ENCODE measurements at regions not wholly inside any gene's neighbourhood (a gene's known extent, or its start where the extent isn't known, plus 50 kb on each side); places are given as distances from the start of the nearest gene placed in this dataset.
"Not testable (repeated sequence)": the region's sequence is repeated elsewhere in the genome, so short reads cannot be mapped to it uniquely, and the experiment has no call there.

DNA sequence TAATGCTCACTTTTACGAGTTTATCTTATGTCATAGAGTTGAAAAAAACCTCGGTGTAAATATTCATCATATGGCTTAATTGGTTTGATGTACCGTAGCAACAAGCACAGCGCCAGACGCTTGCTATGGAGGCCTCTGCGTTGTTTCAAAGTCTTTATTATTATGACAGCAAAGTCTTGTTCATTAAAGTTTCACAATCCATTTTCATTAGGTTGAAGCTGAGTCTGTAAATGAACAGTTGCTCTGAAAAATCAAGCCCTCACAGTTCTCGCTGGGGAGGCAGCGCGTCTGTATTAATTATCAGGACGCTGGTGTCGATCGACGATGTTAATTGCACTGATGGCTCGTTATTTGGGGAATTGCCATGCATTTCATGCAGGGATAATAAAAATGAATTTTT is 185.6 kb downstream of the INSC start:
- DNase-seq (ENCODE audit: low read depth) = no peak

DNA sequence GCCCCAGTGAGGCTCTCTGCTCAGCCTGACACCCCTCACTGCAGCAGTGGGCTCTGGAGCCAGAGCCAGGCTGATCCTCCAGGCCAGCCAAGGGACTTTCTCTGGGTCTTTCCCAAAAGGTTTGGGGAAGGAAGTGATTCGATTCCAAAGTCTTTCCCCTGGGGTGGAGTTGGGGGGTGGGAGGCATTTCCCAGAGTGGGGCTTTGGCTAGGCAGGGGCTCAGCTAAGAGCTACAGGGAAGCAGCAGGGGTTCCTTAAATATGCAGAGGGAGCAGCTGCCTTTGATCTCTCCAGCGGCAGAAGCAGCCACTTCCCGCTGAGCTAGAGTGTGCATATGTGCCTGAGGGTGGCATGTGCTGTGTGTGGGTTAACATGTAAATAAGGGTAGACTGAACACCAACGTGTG is 192.9 kb downstream of the INSC start:
- DNase-seq (ENCODE audit: low read depth) = no peak

DNA sequence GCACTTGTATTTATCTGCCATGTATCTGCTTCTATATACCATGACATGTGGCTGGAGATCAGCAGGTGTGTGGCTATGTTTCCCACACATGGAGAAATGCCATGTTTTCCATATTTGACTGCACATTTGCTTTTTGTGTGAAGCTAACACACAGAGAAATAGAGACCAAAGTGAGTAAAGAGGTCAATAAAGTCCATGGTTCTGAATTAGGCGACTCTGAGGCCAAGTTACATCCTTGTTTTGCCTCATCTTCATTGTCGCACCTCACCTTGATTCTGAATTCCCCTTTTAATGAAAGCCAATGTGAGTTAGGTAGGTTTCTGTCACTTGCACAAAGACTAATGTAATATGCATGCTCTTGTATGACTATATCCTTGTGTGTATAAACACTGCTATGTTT is 194.1 kb downstream of the INSC start:
- DNase-seq (ENCODE audit: low read depth) = no peak

DNA sequence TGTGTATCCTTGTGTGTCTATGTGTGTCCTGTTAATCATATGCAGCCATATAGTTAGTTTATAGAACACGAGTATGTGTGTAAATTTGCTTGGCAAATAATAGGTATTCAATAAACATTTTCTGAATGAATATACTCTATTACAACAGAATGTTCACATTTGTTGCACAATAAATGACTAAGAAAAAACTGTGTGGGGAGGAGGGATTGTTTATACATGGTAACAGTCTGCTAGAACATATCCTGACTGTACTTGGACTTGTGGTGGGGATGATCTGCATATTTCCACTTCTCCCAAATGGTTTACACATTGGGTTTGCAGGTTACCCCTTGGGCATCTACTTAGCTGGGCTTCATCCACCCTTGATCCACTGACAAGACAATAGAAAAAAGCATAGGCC is 194.6 kb downstream of the INSC start:
- DNase-seq (ENCODE audit: low read depth) = no peak

DNA sequence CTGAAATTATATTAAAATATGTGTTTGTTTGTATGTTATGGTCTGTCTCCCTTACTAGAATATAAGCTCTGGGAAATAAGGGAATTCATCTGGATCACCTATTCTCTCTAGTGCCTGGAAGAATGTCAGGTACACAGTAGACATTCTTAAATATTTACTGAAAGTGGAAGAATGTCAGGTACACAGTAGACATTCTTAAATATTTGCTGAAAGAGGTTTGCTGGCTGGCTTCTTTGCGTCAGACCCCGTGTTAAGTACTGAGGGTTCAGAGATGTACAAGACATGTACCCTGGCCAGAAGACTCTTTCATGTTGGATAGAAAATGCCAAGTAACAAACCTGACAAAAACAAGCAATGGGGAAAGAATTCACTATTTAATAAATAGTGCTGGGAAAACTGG is 199.1 kb downstream of the INSC start:
- no peak for DNase-seq (ENCODE audit: low read depth)

DNA sequence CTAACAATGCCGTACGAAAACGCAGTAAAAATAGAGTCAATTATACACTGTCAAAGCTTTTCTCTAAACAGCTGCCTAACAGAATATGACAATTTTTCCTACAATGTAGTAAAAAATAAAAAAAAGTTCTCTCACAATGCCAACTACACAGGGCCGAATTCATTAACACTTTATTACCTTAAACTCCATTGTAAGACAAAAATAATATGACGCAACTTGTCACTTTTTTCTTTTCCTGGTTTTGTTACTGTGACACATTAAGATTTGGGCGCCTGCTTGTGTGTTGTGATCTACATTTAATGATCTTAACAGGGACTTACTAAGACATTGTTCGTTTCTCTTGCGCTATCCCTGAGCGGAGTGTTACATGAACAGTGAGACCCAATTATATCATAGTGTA is 204.1 kb downstream of the INSC start:
- DNase-seq (ENCODE audit: low read depth) = no peak

DNA sequence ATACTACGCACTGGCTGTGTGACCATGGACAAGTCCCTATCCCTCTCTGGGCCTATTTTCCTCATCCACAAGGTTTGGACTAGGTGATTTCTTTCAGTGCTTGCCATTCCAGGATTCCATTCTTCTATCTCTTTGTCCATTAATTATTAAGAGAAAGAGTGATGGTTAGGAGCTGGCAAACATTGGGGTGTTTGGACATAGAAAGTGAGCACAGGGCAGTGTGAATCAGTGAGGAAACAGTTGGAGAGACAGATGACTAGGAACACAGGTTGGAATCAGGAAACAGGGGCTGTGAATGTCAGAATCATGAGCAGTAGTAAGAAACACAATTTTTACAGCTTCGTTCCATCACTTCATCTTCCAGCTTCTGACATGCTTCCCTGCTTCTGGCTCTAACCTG is 211.8 kb downstream of the INSC start:
- DNase-seq (ENCODE audit: low read depth) = no peak

DNA sequence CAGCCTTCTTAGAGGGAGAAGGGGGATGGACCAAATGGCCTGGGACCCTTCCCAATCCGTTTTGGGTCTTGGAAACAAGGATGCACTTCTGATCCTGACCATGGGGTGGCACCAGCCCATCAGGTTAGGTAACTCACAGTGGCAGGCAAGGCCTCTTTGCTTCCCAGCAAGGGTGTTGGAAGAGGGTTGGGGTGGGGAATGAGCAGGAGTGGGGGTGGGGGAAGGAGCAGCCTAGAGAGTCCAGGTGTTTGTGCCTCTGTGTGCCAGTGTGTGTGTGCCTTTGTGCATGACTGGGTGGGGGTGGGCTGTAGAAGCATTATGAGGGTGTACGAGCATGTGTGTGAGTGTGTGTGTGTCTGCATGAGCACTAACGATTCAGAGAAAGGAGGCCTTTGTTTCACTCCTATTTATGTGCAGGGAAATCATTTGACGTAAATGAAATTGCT is 213.1 kb downstream of the INSC start:
- no peak for DNase-seq (ENCODE audit: low read depth)

DNA sequence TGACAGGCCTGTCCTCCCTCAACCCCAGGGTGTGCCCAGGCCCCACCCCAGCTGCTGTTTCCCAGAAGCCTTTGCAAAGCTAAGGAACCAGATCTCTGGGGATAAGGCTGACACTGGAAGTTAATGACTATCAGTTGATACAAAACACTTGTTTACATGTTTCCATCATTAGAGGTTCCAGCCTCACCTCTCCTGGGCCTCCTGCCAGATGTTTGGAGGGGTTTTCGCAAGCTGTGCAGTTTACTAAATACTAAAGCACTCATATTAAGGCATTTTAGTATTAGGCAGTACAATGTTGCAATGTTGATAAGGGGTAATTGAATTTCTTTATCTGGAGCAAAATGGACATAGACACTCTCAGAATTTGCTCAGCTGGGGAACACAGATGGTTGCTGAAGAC is 218.7 kb downstream of the INSC start:
- DNase-seq (ENCODE audit: low read depth) = no peak

DNA sequence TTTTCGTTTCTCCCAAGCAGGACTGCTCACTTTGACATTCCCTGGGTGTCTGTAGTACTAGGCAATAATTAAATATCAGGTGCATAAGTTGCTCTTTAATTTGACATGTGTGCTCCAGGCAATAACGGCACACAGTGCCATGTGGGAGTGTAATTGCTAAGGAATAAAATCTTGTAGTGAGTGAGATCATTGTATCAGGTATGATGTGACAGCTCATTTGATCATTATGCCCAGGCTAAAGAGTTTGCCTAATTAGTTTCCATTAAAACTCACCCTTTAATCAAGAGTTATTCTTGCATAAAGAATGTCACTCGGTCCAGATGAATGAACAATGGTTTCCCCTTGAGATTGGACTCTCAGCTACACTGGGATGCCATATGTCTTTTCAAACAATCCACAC is 220.0 kb downstream of the INSC start:
- DNase-seq (ENCODE audit: low read depth) = no peak

DNA sequence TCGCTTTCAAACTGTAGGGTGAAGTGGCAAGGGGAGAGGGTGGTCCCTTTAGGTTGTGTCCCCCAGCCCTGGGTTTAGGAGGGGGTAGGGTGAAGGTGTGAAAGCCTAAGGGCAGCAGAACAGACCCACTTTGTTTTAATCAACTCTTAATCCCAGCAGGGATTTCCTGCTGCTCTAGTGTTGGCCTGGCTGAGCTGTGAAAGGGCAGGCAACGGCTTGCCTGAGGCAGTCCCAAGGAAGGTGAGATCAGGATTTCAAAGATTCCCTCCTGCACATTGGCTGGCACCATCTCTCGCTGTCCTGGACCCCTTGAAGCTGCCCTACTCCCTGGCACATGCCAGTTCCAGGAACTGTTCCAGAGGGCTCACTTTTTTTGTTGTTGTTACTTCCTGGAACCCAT is 221.3 kb downstream of the INSC start:
- no peak for DNase-seq (ENCODE audit: low read depth)

DNA sequence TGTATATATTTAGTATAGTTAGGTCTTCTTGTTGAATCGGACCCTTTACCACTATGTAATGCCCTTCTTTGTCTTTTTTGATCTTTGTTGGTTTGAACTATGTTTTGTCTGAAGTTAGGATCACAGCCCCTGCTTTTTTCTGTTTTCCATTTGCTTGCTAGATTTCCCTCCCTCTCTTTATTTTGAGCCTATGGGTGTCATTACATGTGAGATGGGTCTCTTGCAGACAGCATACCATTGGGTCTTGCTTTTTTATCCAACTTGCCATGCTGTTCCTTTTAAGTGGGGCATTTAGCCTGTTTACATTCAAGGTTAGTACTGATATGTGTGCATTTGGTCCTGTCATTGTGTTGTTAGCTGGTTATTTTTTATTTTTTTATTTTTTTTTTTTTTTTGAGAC is 224.6 kb downstream of the INSC start:
- DNase-seq (ENCODE audit: low read depth) = no peak

DNA sequence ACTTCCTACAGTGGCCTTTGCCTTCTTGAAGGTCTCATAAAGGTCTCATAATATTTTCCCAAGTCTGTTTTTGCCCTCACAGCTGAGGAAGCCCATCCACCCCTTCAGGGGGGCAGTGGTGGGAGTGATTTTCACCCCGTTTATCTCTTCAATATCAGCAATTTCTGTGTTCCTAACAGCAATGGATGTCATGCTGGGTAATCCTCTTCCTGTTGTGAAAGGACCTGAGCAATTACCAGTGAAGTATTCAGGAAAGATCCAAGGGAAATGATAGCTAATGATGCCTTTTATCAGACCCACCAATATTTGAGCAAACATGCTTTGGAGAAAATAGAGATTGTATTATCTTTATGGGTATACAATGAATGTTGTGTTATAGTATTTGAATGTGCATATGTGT is 226.9 kb downstream of the INSC start:
- no peak for DNase-seq (ENCODE audit: low read depth)

DNA sequence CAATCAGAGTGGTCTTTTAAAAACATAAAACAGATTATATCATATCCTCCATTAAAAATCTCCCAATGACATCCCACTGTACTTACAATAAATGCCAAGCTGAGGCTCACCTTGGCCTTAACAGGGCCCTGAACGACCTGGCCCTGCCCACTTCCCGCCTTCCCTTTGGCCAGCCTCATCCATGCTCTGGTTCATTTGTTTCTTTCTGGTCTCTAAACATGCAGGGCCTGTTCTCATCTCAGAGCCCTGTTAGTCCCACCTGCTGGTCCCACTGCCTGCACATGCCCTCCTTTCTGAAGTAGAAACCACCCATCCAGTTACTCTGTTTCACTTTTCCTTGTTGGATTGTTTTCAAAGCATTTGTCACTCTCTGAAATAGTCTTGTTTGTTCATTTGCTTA is 227.4 kb downstream of the INSC start:
- no peak for DNase-seq (ENCODE audit: low read depth)

DNA sequence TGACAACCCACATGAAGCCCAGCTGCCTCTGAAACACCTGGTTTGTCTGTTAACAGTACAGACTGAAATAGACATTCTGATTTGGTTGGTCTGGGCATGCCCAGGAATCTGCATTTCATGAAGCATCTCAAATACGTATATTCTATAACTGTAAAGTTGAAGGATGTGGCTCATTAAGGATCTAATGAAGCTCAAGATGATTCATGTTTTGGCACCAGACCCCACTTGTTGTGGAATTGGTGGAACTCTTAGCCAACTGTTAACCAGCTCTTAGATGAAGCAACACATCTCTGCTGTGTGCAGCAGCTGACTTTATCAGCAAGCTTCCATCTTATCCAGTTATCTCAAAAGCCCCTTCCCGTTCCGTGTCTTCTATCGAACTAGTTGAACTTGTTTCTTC is 232.2 kb downstream of the INSC start:
- no peak for DNase-seq (ENCODE audit: low read depth)

DNA sequence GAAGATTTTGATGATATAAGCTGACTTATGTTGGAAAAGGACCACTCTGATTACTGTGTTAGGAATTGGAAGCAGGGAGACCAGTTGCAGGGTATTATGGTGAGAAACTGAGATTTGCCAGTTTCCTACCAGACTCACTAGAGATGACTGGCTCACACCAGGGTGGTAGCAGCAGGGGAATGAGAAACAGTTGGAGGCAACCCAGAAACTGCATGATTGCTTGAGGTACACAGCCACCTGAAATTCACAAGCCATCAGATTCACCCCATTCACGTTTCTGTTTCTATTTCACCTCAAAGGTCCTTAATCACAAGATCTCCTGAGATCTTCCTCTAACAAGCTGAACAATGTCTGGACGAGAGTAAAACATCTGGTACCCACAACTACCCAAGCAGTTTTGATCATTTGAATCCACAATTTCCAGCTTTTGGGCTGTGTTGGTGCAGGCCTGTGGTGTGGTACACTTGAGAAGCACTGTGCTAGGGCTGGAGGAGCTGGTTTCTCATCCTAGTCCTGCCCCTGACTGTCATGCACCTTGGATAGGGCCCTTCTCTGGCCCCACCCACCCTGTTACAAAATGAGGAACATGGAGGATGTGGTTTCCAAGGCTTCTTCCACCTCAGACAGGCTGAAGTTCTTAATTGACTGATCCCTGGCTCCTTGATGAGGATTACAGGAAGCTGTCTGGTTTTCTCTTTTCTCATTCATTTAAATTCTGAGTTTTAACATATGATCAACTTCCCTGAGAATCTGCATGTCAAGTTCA is 233.4 kb downstream of the INSC start:
- DNase-seq (ENCODE audit: low read depth) = no peak

DNA sequence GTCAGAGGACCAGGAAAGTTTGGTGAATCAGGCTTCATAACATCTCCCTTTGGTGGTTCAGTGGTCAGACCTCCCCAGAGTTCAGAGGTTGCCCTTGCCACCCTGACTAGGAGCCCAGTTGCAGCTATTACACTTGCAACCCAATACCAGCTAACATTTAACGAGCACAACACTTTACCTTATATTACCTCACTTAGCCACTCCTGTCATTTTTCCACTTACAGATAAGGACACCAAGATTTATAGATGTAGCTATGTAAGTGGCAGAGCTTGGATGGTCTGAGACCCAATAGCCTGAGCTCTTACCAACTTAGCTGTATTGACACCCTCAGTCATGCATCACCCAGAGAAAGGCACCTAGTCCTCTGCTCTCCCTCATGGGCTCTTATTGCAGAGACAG is 234.7 kb downstream of the INSC start:
- no peak for DNase-seq (ENCODE audit: low read depth)

DNA sequence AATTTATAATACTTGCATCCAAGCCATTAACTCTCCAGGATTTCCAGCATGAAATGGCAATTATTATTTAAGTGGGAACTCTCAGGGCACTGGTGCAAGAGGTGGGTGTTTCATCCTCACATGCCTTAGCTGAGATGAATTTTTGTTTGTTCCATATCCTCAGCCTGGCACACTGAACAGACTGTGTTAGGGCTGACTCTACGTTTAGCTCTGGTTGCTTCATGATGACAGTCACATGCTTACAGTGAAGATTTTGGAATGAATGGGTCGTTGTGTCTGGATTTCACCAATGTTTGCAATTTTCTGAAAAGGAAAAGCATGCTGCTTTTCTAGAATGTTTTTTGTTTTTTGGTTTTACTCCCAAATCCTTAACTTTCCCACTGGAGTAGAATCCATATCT is 246.6 kb downstream of the INSC start:
- DNase-seq (ENCODE audit: low read depth) = no peak

DNA sequence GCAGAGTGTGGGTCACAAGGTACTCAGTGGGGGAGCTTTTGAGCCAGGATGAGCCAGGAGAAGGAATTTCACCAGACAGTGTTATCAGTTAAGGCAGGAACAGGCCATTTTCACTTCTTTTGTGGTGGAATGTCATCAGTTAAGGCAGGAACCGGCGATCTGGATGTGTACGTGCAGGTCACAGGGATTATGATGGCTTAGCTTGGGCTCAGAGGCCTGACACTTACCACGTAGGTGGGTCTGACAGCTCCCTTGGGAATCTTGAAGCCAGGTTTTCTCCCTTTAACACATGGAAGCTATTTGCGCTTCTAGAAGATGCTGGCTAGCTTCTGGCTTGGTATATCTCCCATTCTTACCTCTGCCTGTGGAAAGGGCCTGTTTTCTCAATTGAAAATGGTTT is 250.6 kb downstream of the INSC start:
- not testable (repeated sequence) for DNase-seq (ENCODE audit: low read depth)

DNA sequence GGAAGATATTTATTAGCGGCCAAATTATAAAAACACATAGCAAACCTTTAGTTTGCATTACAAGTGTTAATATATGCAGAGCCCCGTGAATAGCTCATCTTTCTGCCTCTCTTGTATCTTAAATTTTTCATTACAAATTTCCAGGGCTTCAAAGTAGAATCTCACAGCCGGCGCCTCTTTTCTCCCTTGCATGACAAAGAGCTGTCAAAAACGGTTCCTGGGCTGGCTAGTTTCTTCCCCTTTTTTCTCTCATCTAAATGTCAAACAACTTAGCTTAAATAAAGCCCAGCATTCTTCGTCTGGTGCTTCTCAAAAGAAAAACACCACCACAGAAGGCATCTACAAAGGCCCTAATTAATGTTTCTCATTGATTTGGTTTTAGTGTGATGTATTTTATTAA is 253.0 kb downstream of the INSC start:
- DNase-seq (ENCODE audit: low read depth) = no peak

DNA sequence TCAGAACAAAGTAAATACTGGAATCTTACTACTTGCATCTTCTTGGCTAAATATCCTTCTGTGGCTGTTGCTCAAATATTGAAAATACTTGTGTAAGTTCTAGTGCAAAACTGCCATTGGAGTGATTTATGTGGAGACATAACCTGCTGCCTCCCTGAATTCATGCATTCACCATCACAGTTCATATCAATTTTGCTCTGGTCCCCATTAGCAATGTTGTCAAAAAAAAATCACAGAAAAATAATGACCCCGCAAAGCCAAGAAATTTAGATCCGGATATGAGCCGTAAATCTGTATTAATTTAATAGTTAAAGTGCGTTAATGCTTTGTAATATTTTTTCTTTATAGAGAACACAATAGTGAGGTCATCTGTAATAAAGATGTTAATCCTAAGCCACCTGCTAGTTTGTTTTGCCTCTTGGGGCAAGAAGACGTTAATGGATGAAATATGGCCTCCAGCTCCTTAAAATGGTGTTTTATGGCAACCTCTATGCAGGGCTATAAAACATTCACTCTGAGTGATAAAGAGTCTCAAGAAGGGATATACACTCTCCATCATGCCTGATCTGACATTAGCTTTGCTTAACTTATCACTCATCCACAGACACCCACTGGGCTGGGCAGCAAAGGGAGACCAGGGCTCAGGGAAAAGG is 255.9 kb downstream of the INSC start:
- no peak for DNase-seq (ENCODE audit: low read depth)

DNA sequence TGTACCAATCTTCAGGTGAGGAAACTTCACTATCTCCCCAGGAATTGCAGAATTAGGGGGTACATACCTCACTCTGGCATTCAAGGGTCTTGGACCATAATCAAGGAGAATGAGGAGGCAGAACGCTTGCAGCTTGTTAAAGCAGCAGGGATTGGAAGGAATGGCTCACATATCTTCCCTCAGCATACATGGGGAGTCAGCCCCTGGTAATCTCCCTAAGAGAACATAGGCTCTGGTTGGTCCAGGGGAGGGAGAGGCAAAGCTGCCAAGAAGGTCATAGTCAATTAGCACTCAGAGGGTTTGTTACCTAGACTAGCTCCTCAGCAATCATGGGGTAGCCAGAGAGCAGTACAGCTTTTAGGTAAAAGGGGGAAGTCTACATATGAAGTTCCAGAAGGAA is 256.8 kb downstream of the INSC start:
- DNase-seq (ENCODE audit: low read depth) = no peak

DNA sequence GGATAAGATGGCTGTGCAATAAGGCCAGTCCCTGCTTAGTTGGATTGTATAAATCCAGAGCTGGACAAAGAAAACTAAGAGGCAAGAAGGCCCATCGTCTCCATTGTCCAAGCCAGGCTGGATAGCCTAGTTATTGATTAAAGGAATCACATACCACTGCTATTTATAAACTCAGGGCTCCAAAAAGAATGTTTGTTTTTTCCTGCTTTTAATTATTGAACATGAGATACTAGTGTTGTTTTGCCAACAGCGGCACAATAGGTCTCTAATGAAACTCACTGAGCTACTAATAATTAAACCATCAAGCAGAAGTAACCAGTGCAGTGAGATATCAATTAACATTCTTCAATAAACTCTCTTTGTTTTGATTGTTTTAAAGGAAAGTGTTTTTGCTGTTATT is 259.7 kb downstream of the INSC start:
- no peak for DNase-seq (ENCODE audit: low read depth)

DNA sequence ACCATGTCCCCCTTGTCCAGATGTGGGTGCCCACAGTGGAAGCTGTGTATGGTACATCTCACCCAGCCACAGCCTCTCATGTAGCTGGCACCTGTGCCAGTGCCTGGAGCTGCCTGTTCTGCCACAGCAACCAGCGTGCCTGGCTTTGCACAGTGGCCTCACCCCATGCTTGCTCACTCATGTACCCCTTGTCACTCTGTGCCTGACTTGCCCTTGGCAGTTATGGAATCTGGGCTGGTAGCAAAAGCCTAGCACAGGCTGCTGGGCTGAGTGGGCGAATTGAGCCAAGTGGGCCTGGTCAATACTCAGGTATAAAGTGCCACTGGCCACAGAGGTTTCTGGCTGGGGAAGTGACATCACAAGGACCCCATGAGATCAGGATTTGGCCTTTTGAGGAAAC is 264.2 kb downstream of the INSC start:
- no peak for DNase-seq (ENCODE audit: low read depth)
